ENCODE measurements at regions not wholly inside any gene's neighbourhood (a gene's known extent, or its start where the extent isn't known, plus 50 kb on each side); places are given as distances from the start of the nearest gene placed in this dataset.

DNA sequence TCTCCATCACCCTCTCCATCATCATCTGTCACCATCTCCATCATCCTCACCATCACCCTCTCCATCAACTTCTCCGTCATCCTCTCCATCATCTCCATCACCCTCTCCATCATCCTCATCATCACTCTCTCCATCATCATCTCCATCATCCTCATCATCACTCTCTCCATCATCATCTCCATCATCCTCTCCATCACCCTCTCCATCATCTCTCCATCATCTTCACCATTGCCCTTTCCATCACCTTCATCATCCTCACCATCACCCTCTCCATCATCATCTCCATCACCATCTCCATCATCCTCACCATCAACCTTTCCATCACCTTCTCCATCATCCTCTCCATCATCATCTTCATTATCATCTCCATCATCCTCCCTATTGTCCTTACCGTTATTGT, 565.5 kb upstream of the SGCD start:
- H3K27ac Mint-ChIP-seq (ENCODE audit: unreplicated experiment) = no peak overlapping the region
- Histone ChIP-seq H3K9ac (ENCODE audit: low read length) (no peak overlapping the region), H3K79me2 (ENCODE audit: insufficient read depth, low read length) (no peaks in the 10 kb centered on the region), H3K9me3 (ENCODE audit: insufficient read depth, low read depth, low read length) (peaks cover 3% of the 10 kb centered on the region), H3K36me3 (ENCODE audit: insufficient read depth, low read length) (no peaks in the 10 kb centered on the region), H3K4me2 (ENCODE audit: low read length) (no peak overlapping the region), H3K4me1 (ENCODE audit: insufficient read depth, low read length) (no peaks in the 10 kb centered on the region), H2AFZ (ENCODE audit: low read depth, low read length) (no peak overlapping the region), H3K27me3 (ENCODE audit: insufficient read depth, low read length) (no peaks in the 10 kb centered on the region), H4K20me1 (ENCODE audit: insufficient read depth, low read length) (no peaks in the 10 kb centered on the region), H3K4me3 (ENCODE audit: insufficient read depth, low read depth, low read length) (no peak overlapping the region), H3K27ac (ENCODE audit: low read depth, low read length) (no peak overlapping the region)
- peaks cover 3% of the 10 kb centered on the region for H3K27me3 Mint-ChIP-seq (ENCODE audit: low read depth, unreplicated experiment)
- no peaks in the 10 kb centered on the region for H3K4me1 Mint-ChIP-seq (ENCODE audit: low read depth, unreplicated experiment)
- H3K36me3 Mint-ChIP-seq (ENCODE audit: low read depth, unreplicated experiment) = no peaks in the 10 kb centered on the region
- no peak for DNase-seq (ENCODE audit: low read depth)
- TF ChIP-seq EZH2 (IDR thresholded peaks at IDR 0.05; ENCODE audit: insufficient read depth, low read length) = no peak
- TF ChIP-seq, protein P1, sequence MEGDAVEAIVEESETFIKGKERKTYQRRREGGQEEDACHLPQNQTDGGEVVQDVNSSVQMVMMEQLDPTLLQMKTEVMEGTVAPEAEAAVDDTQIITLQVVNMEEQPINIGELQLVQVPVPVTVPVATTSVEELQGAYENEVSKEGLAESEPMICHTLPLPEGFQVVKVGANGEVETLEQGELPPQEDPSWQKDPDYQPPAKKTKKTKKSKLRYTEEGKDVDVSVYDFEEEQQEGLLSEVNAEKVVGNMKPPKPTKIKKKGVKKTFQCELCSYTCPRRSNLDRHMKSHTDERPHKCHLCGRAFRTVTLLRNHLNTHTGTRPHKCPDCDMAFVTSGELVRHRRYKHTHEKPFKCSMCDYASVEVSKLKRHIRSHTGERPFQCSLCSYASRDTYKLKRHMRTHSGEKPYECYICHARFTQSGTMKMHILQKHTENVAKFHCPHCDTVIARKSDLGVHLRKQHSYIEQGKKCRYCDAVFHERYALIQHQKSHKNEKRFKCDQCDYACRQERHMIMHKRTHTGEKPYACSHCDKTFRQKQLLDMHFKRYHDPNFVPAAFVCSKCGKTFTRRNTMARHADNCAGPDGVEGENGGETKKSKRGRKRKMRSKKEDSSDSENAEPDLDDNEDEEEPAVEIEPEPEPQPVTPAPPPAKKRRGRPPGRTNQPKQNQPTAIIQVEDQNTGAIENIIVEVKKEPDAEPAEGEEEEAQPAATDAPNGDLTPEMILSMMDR (IDR thresholded peaks at IDR 0.05; ENCODE audit: insufficient read depth, low read depth, low read length) = no peak
- no peak overlapping the region for H3K4me3 Mint-ChIP-seq (ENCODE audit: unreplicated experiment)
- peaks cover 2% of the 10 kb centered on the region for H3K9me3 Mint-ChIP-seq (ENCODE audit: unreplicated experiment)
- FAIRE-seq = no peak

DNA sequence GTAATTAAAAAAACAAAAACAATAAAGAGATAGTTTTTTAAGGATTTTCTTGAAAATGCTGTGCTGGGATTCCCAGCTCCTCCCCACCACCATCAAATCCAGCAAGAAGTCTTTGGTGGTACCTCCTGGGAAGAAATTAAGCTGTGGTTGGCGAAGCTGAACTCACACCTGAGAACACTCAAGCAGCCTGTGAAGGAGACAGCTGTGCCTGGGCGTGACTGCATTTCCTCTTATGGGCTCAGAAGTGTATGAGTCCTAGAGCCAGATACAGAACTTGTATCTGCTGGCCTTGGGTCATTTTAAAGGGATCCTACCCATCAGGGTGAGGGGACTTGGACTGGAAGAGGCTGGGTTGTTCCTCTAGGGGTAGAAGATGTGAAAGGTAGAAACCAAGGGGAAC, 561.2 kb upstream of the SGCD start:
- H3K9me3 Mint-ChIP-seq (ENCODE audit: unreplicated experiment) = no peaks in the 10 kb centered on the region
- Histone ChIP-seq H4K20me1 (ENCODE audit: insufficient read depth, low read length) (no peaks in the 10 kb centered on the region), H3K4me2 (ENCODE audit: low read length) (no peak overlapping the region), H3K36me3 (ENCODE audit: insufficient read depth, low read length) (no peaks in the 10 kb centered on the region), H3K4me1 (ENCODE audit: insufficient read depth, low read length) (no peaks in the 10 kb centered on the region), H3K4me3 (ENCODE audit: insufficient read depth, low read depth, low read length) (no peak overlapping the region), H3K27me3 (ENCODE audit: insufficient read depth, low read length) (no peaks in the 10 kb centered on the region), H2AFZ (ENCODE audit: low read depth, low read length) (no peak overlapping the region), H3K79me2 (ENCODE audit: insufficient read depth, low read length) (no peaks in the 10 kb centered on the region), H3K9ac (ENCODE audit: low read length) (no peak overlapping the region), H3K27ac (ENCODE audit: low read depth, low read length) (no peak overlapping the region), H3K9me3 (ENCODE audit: insufficient read depth, low read depth, low read length) (peaks cover 3% of the 10 kb centered on the region)
- H3K27me3 Mint-ChIP-seq (ENCODE audit: low read depth, unreplicated experiment) = peaks cover 3% of the 10 kb centered on the region
- DNase-seq (ENCODE audit: low read depth) (no peak), FAIRE-seq (no peak)
- no peaks in the 10 kb centered on the region for H3K4me1 Mint-ChIP-seq (ENCODE audit: low read depth, unreplicated experiment)
- TF ChIP-seq EZH2 (IDR thresholded peaks at IDR 0.05; ENCODE audit: insufficient read depth, low read length) = no peak
- TF ChIP-seq, protein P1 (IDR thresholded peaks at IDR 0.05; ENCODE audit: insufficient read depth, low read depth, low read length) = no peak
- H3K4me3 Mint-ChIP-seq (ENCODE audit: unreplicated experiment) = no peak overlapping the region
- no peaks in the 10 kb centered on the region for H3K36me3 Mint-ChIP-seq (ENCODE audit: low read depth, unreplicated experiment)
- H3K27ac Mint-ChIP-seq (ENCODE audit: unreplicated experiment) = no peak overlapping the region

DNA sequence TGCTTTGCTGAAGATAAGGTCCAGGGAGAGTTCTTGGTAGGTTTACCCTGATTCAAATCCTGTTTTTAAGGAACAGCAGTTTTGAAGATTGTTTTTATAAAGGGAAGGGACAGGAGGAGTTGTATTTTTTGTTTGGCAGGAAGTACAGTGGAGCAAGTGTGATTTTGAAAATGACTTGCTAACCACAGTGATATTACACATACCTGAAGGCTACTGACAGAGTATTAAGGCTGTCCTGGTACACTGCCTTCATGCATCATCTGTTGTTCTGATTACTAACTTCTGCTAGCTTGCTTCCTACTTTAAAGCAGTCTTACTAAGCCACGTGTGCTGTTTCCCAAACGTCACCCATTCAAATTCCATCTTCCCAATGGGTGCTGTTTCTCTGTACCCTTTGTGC, 559.5 kb upstream of the SGCD start:
- TF ChIP-seq EZH2 (IDR thresholded peaks at IDR 0.05; ENCODE audit: insufficient read depth, low read length) = no peak
- TF ChIP-seq, protein P1 (IDR thresholded peaks at IDR 0.05; ENCODE audit: insufficient read depth, low read depth, low read length) = no peak
- no peaks in the 10 kb centered on the region for H4K20me1 ChIP-seq (ENCODE audit: insufficient read depth, low read length)
- no peaks in the 10 kb centered on the region for H3K36me3 ChIP-seq (ENCODE audit: insufficient read depth, low read length)
- Mint-ChIP-seq H3K9me3 (ENCODE audit: unreplicated experiment) (no peaks in the 10 kb centered on the region), H3K4me3 (ENCODE audit: unreplicated experiment) (no peak overlapping the region), H3K4me1 (ENCODE audit: low read depth, unreplicated experiment) (no peaks in the 10 kb centered on the region), H3K36me3 (ENCODE audit: low read depth, unreplicated experiment) (no peaks in the 10 kb centered on the region), H3K27me3 (ENCODE audit: low read depth, unreplicated experiment) (peaks cover 3% of the 10 kb centered on the region), H3K27ac (ENCODE audit: unreplicated experiment) (no peak overlapping the region)
- no peak overlapping the region for H3K4me3 ChIP-seq (ENCODE audit: insufficient read depth, low read depth, low read length)
- no peak overlapping the region for H3K4me2 ChIP-seq (ENCODE audit: low read length)
- FAIRE-seq = no peak
- H3K27ac ChIP-seq (ENCODE audit: low read depth, low read length) = no peak overlapping the region
- H3K27me3 ChIP-seq (ENCODE audit: insufficient read depth, low read length) = no peaks in the 10 kb centered on the region
- no peaks in the 10 kb centered on the region for H3K9me3 ChIP-seq (ENCODE audit: insufficient read depth, low read depth, low read length)
- H3K79me2 ChIP-seq (ENCODE audit: insufficient read depth, low read length) = no peaks in the 10 kb centered on the region
- H2AFZ ChIP-seq (ENCODE audit: low read depth, low read length) = no peak overlapping the region
- no peak for DNase-seq (ENCODE audit: low read depth)
- H3K9ac ChIP-seq (ENCODE audit: low read length) = no peak overlapping the region
- H3K4me1 ChIP-seq (ENCODE audit: insufficient read depth, low read length) = no peaks in the 10 kb centered on the region

Measured in astrocyte (in vitro differentiated cells and primary cell).